Stimulated activated CD4-positive, alpha-beta T cell treated with anti-CD3 and anti-CD28 coated beads, Interleukin-2, amount 100 ng/mL, for 4 hours (primary cell): ENCODE measurements at regions not wholly inside any gene's neighbourhood (a gene's known extent, or its start where the extent isn't known, plus 50 kb on each side); places are given as distances from the start of the nearest gene placed in this dataset.

Experiments used
- DNase-seq: peaks from one replicate; pipeline ENCODE4 v3.0.0-alpha.2; 2020; ENCODE audit warnings: low read depth

GRCh38 chr9:19998823-19999455, 210.1 kb upstream of the SLC24A2 start:
- DNase-seq = no peak

DNA sequence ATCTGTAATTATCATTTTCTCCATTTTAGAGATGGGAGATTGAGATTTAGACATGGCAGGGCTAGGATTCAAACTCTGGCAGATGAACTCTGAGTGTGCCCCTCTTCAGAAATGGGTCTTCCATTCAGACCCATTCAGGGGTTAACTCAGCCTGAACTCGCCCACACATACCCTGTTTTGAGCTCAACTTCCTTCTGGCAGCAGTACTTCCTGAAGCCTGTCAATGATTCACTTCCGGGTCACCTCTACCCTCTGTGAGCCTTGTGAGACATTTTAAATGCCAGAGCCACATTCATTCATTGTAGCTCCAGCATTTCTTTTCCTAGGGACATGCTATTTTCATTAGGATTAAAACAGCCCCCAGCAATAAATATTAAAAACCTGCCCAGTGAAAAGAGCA, 209.3 kb upstream of the SLC24A2 start:
- no peak for DNase-seq

- DNase-seq = no peak
These were observed 206.8 kb upstream of the SLC24A2 start for GRCh38 chr9:19995619-19996018.

- DNase-seq = no peak
These were observed 205.5 kb upstream of the SLC24A2 start for GRCh38 chr9:19994296-19994695.

DNA sequence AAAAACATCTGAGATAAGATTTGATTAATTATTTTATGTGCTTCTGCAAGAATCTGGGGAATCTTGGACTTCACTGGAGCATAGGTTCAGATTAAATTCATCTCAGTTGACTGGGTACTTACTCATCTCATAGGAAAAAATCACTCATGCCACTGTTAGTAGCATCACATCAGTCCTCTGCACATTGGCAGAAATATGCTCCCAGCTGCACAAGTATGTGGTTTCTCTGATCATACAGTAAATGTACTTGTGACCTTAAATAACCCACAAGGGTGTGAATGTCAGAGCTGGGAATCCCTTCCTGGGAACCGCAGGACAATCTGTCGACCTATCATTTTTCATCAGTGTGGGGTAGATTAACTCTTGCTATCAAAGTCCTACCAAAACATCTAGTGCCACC, 203.7 kb upstream of the SLC24A2 start:
- no peak for DNase-seq

DNA sequence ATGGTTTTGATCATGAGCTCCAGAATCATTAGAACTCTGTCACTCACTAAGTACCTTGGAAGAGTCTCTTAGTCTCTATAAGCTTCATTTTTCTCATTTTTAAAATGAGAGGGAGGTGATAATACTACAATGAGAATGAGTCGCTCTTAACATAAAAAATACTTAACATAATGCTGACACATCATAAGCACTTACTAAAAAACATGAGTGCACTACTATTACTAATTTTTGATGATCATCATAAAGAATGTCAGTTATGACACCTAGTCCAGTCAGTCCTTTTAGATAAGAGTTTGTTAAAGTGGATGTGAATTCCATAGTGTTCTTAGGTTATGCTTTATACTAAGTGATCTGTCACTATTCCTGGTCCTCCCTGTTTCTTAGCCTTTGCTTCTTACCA, 200.4 kb upstream of the SLC24A2 start:
- DNase-seq = no peak

DNA sequence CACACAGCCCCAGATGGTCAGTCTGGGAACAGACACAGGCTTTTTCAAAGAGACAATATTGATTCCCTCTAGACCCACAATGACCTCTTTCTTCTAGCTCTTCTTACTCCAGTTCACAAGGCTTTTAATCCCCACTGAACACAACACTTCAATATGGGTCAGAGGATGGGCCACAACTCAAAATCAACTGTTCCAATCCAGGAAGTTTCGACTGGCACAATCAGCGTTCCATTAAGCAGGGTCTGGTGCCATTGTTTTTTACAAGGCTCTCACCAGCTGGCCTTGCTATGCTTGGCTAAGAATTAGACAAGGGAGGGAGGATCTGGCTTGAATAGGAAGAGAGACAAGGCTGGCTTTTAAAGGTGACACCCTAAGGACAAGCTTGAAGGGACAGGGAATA, 199.4 kb upstream of the SLC24A2 start:
- no peak for DNase-seq

DNA sequence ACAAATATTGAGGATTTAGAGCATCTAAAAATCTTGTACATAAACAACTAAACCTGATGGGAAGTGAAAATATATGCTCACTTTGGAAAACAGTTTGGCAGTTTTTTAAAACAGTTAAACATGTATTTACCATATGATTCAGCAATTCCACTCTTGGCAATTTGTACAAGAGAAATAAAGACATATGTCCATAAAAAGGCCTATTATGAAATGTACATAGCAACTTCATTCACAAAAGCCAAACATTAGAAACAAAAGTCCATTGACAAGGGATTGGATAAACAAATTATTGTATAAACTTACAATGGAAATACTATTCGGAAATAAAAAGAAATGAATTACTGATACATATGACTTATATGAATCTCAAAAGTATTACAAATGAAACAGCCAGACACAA, 196.2 kb upstream of the SLC24A2 start:
- no peak for DNase-seq

GRCh38 chr9:19976226-19976625, 187.4 kb upstream of the SLC24A2 start:
- peak; percentile 41 for DNase-seq

DNA sequence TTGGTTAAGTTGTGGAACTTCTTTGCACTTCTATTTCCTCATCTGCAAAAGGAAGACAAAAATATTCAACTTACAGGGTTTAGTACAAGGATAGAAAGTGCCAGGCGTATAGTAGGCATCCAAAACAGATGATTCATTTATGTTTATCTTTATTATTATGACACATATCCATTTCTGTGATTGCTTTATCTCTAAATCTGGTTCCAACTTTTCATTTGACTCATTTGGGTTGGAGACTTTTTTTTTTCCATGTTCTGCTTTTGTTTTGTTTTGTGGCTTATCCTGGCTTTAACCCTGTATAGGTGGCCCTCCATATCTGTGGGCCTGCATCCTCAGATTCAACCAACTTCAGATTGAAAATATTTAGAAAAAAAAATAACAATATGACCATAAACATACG, 186.7 kb upstream of the SLC24A2 start:
- DNase-seq = no peak

DNA sequence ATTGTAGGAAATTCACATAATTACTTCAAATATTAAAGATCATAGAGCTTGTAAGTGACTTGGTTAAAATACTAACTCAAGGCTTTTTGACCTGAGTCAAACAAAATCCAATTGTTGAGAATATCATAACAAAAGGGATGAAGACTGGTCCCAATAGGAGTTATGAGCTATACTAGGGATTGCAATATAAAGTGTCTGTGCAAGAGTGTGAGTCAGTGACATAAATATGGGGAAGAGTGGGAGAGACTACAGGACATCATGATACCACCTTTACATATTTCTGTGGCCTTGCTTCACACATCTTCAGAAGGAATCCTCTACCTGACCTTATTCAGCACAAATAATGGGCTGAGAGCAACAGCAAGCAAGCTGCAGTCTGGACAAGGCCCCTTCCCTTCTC, 180.9 kb upstream of the SLC24A2 start:
- no peak for DNase-seq

- DNase-seq = no peak
These were observed 179.1 kb upstream of the SLC24A2 start for GRCh38 chr9:19967888-19968459.

DNA sequence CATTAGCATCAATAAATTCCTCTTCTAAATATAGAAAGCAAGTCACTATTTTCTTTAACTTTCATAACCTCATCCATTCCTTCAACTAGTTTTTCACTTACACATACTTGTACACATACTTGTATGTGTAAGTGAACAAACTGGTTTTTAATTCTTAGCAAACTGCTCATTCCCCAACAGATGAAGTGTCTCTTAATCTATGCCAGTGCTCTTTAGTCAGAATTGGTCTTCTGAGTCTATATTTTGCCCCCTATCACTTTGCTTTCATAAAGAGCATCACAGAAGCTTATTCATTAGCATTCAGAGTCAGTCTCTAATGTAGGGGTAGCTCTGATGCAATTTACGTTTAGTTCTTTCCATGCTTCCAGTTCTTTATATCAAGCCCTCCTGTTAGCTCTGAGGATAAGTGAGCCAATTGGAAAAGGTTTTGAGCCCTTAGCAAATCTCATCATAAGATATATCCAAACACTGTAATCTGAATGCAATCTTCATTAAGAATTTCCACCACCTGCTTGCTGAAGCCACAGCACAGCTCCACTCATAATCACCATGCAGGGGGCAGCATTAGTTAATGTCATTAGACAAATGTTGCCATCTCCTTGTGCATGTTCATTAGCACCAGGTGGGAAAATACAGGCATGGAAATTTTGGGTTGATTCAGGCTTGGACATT, 178.5 kb upstream of the SLC24A2 start:
- DNase-seq = no peak

GRCh38 chr9:19965336-19965735, 176.5 kb upstream of the SLC24A2 start:
- DNase-seq = no peak

GRCh38 chr9:19947996-19948395, 159.2 kb upstream of the SLC24A2 start:
- no peak for DNase-seq

- DNase-seq = no peak
These were observed 157.7 kb upstream of the SLC24A2 start for GRCh38 chr9:19946441-19947109.

DNA sequence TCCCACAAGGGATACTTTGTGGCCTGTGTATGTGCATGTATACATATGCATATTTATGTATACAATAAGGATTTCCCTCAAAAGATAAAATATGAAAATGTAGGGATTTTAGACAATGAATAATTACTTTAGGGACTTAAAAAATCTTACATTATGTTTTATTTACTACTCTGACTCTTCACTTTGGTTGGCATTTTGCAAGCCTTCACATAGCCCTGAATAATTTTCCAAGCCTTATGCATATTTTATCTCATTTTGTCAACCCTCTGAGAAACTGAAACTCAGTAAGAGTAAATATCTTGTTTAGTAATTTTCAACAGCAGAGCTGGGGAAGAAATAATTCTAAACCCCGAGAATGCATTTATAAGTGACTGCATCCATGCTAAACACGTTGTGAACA, 153.0 kb upstream of the SLC24A2 start:
- no peak for DNase-seq

DNA sequence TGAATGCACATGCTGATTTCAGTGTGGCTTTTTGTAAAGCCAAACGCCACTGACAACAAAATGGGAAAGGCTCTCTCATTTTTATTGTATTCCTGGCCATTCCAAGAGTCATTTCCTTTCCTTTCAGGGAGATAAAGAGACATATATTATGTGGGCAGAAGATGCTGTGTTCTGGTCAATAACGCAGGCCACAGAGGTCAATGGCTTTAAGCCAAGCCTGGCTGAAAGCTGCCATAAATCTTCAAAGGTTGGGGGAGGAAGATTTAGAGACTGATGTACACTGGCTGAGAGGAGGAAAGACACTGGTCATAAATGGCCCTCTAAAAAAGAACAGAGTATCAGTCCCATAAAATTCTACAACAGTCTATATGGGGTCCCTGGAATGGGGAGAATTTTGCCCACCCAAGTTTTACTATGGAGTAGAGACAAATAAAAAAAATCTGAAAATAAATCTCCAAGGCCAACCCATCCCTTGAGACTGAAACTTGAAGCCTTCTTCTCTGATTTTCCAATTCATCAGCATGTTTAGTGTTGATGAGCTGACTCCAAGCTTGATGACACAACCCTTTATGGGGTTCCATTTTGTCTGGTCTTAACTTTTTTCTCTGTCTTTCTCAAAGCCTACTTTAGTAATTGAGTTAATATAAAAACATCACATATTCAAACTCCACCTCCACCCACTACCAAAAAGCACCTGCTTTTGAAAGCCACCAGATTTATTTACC, 152.1 kb upstream of the SLC24A2 start:
- no peak for DNase-seq

DNA sequence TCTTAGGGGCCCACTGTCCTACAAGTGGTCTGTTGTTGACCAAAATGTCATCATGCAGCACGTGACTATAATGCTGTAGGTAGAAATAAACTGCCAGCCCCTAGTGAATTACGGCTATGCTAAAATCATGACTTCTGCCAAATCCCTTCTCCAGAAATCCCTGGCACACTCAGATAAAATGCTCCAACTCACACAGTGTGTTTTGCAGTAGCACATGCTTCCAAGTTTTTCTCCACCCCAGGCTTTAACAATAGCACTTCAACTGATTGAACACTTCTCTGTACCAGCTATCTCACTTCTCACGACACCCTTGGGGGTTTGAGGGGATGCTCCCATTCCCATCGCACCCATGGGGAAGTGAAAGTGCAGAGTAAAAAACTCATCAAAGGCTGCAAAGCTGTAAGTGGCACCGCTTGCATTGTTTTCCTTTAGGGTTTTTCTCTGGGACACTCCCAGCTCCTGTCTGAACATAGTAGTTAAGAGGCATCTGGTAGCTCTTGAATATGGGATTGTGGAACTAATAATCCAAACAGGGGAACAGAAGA, 151.0 kb upstream of the SLC24A2 start:
- no peak for DNase-seq

DNA sequence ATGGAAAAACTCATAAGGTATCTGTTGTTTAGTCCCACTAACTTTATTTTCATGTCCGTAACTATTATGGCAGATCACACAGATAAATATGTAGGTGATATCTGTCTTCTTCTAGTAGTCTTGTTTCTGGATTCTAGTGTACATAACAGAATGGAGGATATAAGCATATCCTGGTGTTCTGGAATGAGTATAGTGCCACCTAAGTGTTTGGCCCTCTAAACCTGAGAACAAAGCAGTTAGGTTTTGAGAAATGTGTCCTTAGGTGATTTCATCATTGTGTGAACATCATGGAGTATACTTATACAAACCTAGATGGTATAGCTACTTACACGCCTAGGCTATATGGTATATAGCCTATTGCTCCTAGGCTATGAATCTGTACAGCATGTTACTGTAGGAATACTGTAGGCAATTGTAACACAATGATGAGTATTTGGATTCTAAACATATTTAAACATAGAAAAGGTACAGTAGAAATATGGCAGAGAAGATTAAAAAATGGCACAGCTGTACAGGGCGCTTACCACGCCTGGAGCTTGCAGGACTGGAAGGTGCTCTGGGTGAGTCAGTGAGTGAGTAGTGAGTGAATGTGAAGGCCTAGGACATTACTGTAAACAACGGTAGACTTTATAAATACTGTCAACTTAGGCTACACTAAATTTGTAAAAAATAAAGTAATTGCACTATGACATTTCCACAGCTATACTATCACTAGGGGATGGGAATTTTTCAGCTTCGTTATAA, 150.3 kb upstream of the SLC24A2 start:
- DNase-seq = no peak

- DNase-seq = no peak
These were observed 148.3 kb upstream of the SLC24A2 start for GRCh38 chr9:19937121-19937520.

DNA sequence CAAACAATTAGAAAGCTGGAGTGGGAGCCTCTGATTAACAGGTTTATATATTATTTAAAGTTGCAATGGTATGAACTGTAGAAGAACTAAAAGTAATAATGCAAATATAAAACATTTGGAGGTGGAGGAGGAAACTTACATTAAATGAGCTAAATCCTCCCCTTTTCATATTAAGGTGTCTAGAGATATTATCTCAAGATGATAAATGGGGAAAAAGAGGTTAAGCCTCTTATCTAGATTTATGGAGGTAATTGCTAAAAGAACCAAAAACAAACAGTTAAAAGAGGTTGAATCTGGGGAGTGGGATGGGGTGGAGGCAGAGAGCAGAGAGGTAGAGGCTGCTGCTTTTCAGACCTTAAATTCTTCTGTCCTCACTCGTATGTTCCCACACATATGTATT, 147.8 kb upstream of the SLC24A2 start:
- no peak for DNase-seq
